CD4-positive, CD25-positive, alpha-beta regulatory T cell (primary cell): ENCODE measurements at regions not wholly inside any gene's neighbourhood (a gene's known extent, or its start where the extent isn't known, plus 50 kb on each side); places are given as distances from the start of the nearest gene placed in this dataset.

Source experiments
- ATAC-seq, 2 donors: fragments of 150-1000 bp; cut with Tn5 transposase; one replicate each; pipeline ENCODE4 v1.10.0; 2021; ENCODE audit warnings: low read depth in 2 of 2, moderate number of reproducible peaks in 2 of 2, moderate library complexity in 1 of 2
- DNase-seq, 3 donors: peaks; one replicate each; pipeline versions ENCODE4 v3.0.0 to v3.0.0-alpha.2; 2012 to 2022; ENCODE audit warnings: mixed read lengths in 1 of 3
- H3K27ac ChIP-seq: one replicate; pipeline ENCODE4 v1.7.0; 2013; ENCODE audit warnings: mild to moderate bottlenecking, low read length; ENCODE audit not compliant: insufficient read depth, poor library complexity, severe bottlenecking
- H3K27me3 ChIP-seq: one replicate; pipeline ENCODE4 v1.7.0; 2013; ENCODE audit warnings: low read length; ENCODE audit not compliant: control insufficient read depth, insufficient read depth
- H3K36me3 ChIP-seq: one replicate; pipeline ENCODE4 v1.7.0; 2013; ENCODE audit warnings: mild to moderate bottlenecking, low read length, moderate library complexity; ENCODE audit not compliant: control insufficient read depth, insufficient read depth
- H3K4me1 ChIP-seq: 2 replicates; pipeline ENCODE4 v1.7.0; 2013; ENCODE audit warnings: mild to moderate bottlenecking, low read length; ENCODE audit not compliant: insufficient read depth, control insufficient read depth, poor library complexity, severe bottlenecking
- H3K4me3 ChIP-seq: one replicate; pipeline ENCODE4 v1.7.0; 2013; ENCODE audit warnings: low read depth, mild to moderate bottlenecking, low read length, moderate library complexity
- H3K9me3 ChIP-seq, 2 experiments: 1 replicate in 1 of 2; 2 replicates in 1 of 2; pipeline ENCODE4 v1.7.0; 2013; ENCODE audit warnings: low read length in 2 of 2, mild to moderate bottlenecking in 1 of 2, moderate library complexity in 1 of 2; ENCODE audit not compliant: control insufficient read depth in 2 of 2
- H3K27ac Mint-ChIP-seq, 3 donors: one replicate each; pipeline ENCODE4 v1.8.0; 2020 to 2022; ENCODE audit warnings: mild to moderate bottlenecking in 3 of 3, mixed read lengths in 3 of 3, moderate library complexity in 2 of 3
- H3K27me3 Mint-ChIP-seq: one replicate; pipeline ENCODE4 v1.8.0; 2022; ENCODE audit warnings: mild to moderate bottlenecking, mixed read lengths
- H3K36me3 Mint-ChIP-seq: one replicate; pipeline ENCODE4 v1.8.0; 2020; ENCODE audit warnings: mixed read lengths
- H3K4me1 Mint-ChIP-seq, 4 donors: one replicate each; pipeline ENCODE4 v1.8.0; 2020 to 2022; ENCODE audit warnings: mixed read lengths in 4 of 4, mild to moderate bottlenecking in 1 of 4
- H3K4me3 Mint-ChIP-seq, 4 donors: one replicate each; pipeline ENCODE4 v1.8.0; 2020 to 2022; ENCODE audit warnings: mild to moderate bottlenecking in 4 of 4, mixed read lengths in 4 of 4, moderate library complexity in 3 of 4
- H3K9me3 Mint-ChIP-seq, 7 donors: one replicate each; pipeline ENCODE4 v1.8.0; 2020 to 2022; ENCODE audit warnings: mixed read lengths in 7 of 7, mild to moderate bottlenecking in 3 of 7, moderate library complexity in 2 of 7

- ATAC-seq, result no peak
- DNase-seq, result no peak
- H3K36me3 Mint-ChIP-seq, result no peaks in the 10 kb centered on the region
- peaks cover 2% of the 10 kb centered on the region for H3K27me3 ChIP-seq
- H3K4me3 Mint-ChIP-seq, result peak overlapping the region in 1 of 4 donors; percentile 32
- H3K9me3 Mint-ChIP-seq, result peaks cover 0 to 1% (median 0%) of the 10 kb centered on the region in 7 donors
- H3K27me3 Mint-ChIP-seq, result peaks cover 34% of the 10 kb centered on the region
- H3K27ac Mint-ChIP-seq, result no peak overlapping the region
- H3K27ac ChIP-seq, result no peak overlapping the region
- peaks cover 0 to 5% (median 0%) of the 10 kb centered on the region in 4 donors for H3K4me1 Mint-ChIP-seq
- H3K4me1 ChIP-seq, result no peaks in the 10 kb centered on the region
- no peaks in the 10 kb centered on the region for H3K9me3 ChIP-seq
- H3K4me3 ChIP-seq, result no peak overlapping the region
- no peaks in the 10 kb centered on the region for H3K36me3 ChIP-seq
Observed at GRCh38 chr13:98632961-98633360, 56.1 kb upstream of the STK24 start.

- Mint-ChIP-seq H3K9me3 (no peaks in the 10 kb centered on the region), H3K36me3 (no peaks in the 10 kb centered on the region), H3K4me3 (no peak overlapping the region), H3K27ac (no peak overlapping the region), H3K4me1 (peaks cover 0 to 5% (median 0%) of the 10 kb centered on the region in 4 donors), H3K27me3 (peaks cover 25% of the 10 kb centered on the region)
- ATAC-seq, result no peak
- no peaks in the 10 kb centered on the region for H3K4me1 ChIP-seq
- H3K27me3 ChIP-seq, result peaks cover 2% of the 10 kb centered on the region
- H3K36me3 ChIP-seq, result no peaks in the 10 kb centered on the region
- DNase-seq, result no peak
- no peaks in the 10 kb centered on the region for H3K9me3 ChIP-seq
- no peak overlapping the region for H3K27ac ChIP-seq
- no peak overlapping the region for H3K4me3 ChIP-seq
Observed at GRCh38 chr13:98629055-98629454, 52.1 kb upstream of the STK24 start.
